PC-9 (cell line): ENCODE measurements at regions not wholly inside any gene's neighbourhood (a gene's known extent, or its start where the extent isn't known, plus 50 kb on each side); places are given as distances from the start of the nearest gene placed in this dataset.

ENCODE experiments used
- BruUV-seq: library from RNA; stranded (reverse); fragments of 400-500 nt; replicated peaks from 2 replicates; lab custom pipeline; 2021; lab: Mats Ljungman, UMichigan
- CTCF ChIA-PET: fragments of 300-600 bp; sonication (Branson Sonifier 250); formaldehyde crosslinking; loops from one replicate; lab custom pipeline; 2022; ENCODE audit warnings: antibody characterized with exemption; lab: Charles Lee
- POLR2A ChIA-PET: fragments of 300-600 bp; sonication (Branson Sonifier 250); formaldehyde crosslinking; loops from one replicate; lab custom pipeline; 2022; ENCODE audit warnings: antibody characterized with exemption; ENCODE audit not compliant: unreplicated experiment; lab: Charles Lee
- DNase-seq, 2 experiments: peaks; one replicate each; pipeline versions ENCODE4 v3.0.0 to v3.0.0-alpha.2; 2015 to 2022; ENCODE audit warnings: mixed read lengths in 1 of 2
- H2AFZ ChIP-seq: fragments of 200-600 bp; sonication (generic); 2 replicates; pipeline ENCODE4 v1.8.1; 2017; ENCODE audit warnings: antibody characterized with exemption
- H3F3A ChIP-seq: fragments of 200-600 bp; sonication (generic); 2 replicates; pipeline ENCODE4 v1.8.1; 2017; ENCODE audit warnings: antibody characterized with exemption, mild to moderate bottlenecking, low read depth; ENCODE audit not compliant: insufficient read depth
- H3K27ac ChIP-seq: fragments of 200-600 bp; sonication (generic); 2 replicates; pipeline ENCODE4 v1.6.1; 2016; ENCODE audit warnings: mixed run types
- H3K27me3 ChIP-seq: fragments of 200-600 bp; sonication (generic); 2 replicates; pipeline ENCODE4 v1.6.1; 2016; ENCODE audit warnings: low read depth, mixed run types; ENCODE audit not compliant: insufficient read depth
- H3K36me3 ChIP-seq: fragments of 200-600 bp; sonication (generic); 2 replicates; pipeline ENCODE4 v1.6.1; 2016; ENCODE audit warnings: low read depth, mixed run types
- H3K4me1 ChIP-seq: fragments of 200-600 bp; sonication (generic); replicated peaks from 2 replicates; pipeline ENCODE4 v1.6.1; 2016; ENCODE audit warnings: mixed run types; ENCODE audit not compliant: insufficient read depth
- H3K4me2 ChIP-seq: fragments of 200-600 bp; sonication (generic); 2 replicates; pipeline ENCODE4 v1.6.1; 2017; ENCODE audit warnings: mixed run types
- H3K4me3 ChIP-seq: fragments of 200-600 bp; sonication (generic); 2 replicates; pipeline ENCODE4 v1.6.1; 2016; ENCODE audit warnings: mixed run types
- H3K79me2 ChIP-seq: fragments of 200-600 bp; sonication (generic); 2 replicates; pipeline ENCODE4 v1.6.1; 2017; ENCODE audit warnings: low read depth, mixed run types
- H3K9me2 ChIP-seq: fragments of 200-600 bp; sonication (generic); 2 replicates; pipeline ENCODE4 v1.8.1; 2017; ENCODE audit warnings: mild to moderate bottlenecking; ENCODE audit not compliant: insufficient read depth
- H3K9me3 ChIP-seq: fragments of 200-600 bp; sonication (generic); 2 replicates; pipeline ENCODE4 v1.8.1; 2016; ENCODE audit warnings: low read depth; ENCODE audit not compliant: insufficient read depth
- H4K20me1 ChIP-seq: fragments of 200-600 bp; sonication (generic); 2 replicates; pipeline ENCODE4 v1.8.1; 2017; ENCODE audit not compliant: insufficient read depth
- EZH2 ChIP-seq: fragments of 200-600 bp; sonication (generic); IDR thresholded peaks from 2 replicates; pipeline ENCODE4 v1.8.0; 2017; ENCODE audit warnings: antibody characterized with exemption, low read depth
- intact Hi-C: fragments of 100-400 bp; cut with micrococcal nuclease; formaldehyde crosslinking; loops from one replicate; pipeline ENCODE4 v1.10.0; 2022; ENCODE audit not compliant: unreplicated experiment
- TF ChIP-seq, protein P1 (sequence below): fragments of 200-600 bp; sonication (generic); conservative IDR thresholded peaks from 2 replicates; pipeline ENCODE4 v1.6.1; 2017; ENCODE audit warnings: mixed run types, antibody characterized with exemption, mild to moderate bottlenecking, moderate library complexity

GRCh38 chr2:106602042-106602441 is 114.9 kb downstream of the CD8B2 start:
- CTCF ChIA-PET: no interaction called here
- POLR2A ChIA-PET: no interaction called here
- no peaks in the 10 kb centered on the region for H3F3A ChIP-seq
- no peaks in the 10 kb centered on the region for H3K4me1 ChIP-seq
- no peaks in the 10 kb centered on the region for H3K9me3 ChIP-seq
- intact Hi-C loops: no loop called here
- no peak overlapping the region for H3K4me2 ChIP-seq
- H3K79me2 ChIP-seq: no peaks in the 10 kb centered on the region
- no peaks in the 10 kb centered on the region for H4K20me1 ChIP-seq
- no peaks in the 10 kb centered on the region for H3K27me3 ChIP-seq
- no peak overlapping the region for H3K27ac ChIP-seq
- H2AFZ ChIP-seq: no peak overlapping the region
- no peaks in the 10 kb centered on the region for H3K9me2 ChIP-seq
- H3K36me3 ChIP-seq: no peaks in the 10 kb centered on the region
- no TSS peak for BruUV-seq
- TF ChIP-seq EZH2: no peak
- TF ChIP-seq, protein P1, sequence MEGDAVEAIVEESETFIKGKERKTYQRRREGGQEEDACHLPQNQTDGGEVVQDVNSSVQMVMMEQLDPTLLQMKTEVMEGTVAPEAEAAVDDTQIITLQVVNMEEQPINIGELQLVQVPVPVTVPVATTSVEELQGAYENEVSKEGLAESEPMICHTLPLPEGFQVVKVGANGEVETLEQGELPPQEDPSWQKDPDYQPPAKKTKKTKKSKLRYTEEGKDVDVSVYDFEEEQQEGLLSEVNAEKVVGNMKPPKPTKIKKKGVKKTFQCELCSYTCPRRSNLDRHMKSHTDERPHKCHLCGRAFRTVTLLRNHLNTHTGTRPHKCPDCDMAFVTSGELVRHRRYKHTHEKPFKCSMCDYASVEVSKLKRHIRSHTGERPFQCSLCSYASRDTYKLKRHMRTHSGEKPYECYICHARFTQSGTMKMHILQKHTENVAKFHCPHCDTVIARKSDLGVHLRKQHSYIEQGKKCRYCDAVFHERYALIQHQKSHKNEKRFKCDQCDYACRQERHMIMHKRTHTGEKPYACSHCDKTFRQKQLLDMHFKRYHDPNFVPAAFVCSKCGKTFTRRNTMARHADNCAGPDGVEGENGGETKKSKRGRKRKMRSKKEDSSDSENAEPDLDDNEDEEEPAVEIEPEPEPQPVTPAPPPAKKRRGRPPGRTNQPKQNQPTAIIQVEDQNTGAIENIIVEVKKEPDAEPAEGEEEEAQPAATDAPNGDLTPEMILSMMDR: no peak
- DNase-seq: no peak
- H3K4me3 ChIP-seq: no peak overlapping the region

- Histone ChIP-seq H3F3A (no peaks in the 10 kb centered on the region), H3K27ac (no peak overlapping the region), H4K20me1 (no peaks in the 10 kb centered on the region), H3K4me3 (no peak overlapping the region), H3K4me2 (no peak overlapping the region), H3K36me3 (no peaks in the 10 kb centered on the region), H3K79me2 (no peaks in the 10 kb centered on the region), H3K9me2 (no peaks in the 10 kb centered on the region), H2AFZ (no peak overlapping the region), H3K4me1 (no peaks in the 10 kb centered on the region), H3K27me3 (no peaks in the 10 kb centered on the region), H3K9me3 (no peaks in the 10 kb centered on the region)
- no peak for TF ChIP-seq EZH2
- TF ChIP-seq, protein P1: no peak
- POLR2A ChIA-PET: no interaction called here
- CTCF ChIA-PET: no interaction called here
- intact Hi-C loops: no loop called here
- no TSS peak for BruUV-seq
- DNase-seq: no peak
Observed at GRCh38 chr2:106606652-106607051, 119.5 kb downstream of the CD8B2 start.

DNA sequence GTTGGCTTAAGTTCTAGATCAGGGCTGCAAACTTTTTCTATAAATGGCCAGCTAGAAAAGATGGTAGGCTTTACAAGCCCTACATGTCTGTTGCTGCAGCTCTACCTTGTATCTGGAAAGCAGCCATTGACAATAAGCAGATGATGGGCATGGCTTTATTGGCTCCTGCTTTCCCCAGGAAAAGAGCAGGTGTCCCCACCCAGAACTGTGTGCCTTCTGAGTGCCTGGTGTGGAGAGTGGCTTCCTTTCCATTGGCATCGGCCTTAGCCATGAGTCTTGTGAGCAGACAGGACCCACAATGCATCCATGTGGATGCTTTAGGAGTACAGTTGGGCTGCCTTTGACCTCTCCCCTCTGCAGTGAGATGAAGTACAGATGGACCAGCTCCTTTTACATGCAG is 120.2 kb downstream of the CD8B2 start:
- BruUV-seq: no TSS peak
- Histone ChIP-seq H3K36me3 (no peaks in the 10 kb centered on the region), H3F3A (no peaks in the 10 kb centered on the region), H3K27me3 (no peaks in the 10 kb centered on the region), H3K4me3 (no peak overlapping the region), H3K79me2 (no peaks in the 10 kb centered on the region), H4K20me1 (no peaks in the 10 kb centered on the region), H2AFZ (no peak overlapping the region), H3K4me1 (no peaks in the 10 kb centered on the region), H3K27ac (no peak overlapping the region), H3K9me2 (no peaks in the 10 kb centered on the region), H3K9me3 (no peaks in the 10 kb centered on the region), H3K4me2 (no peak overlapping the region)
- POLR2A ChIA-PET: no interaction called here
- intact Hi-C loops: no loop called here
- CTCF ChIA-PET: no interaction called here
- TF ChIP-seq, protein P1: no peak
- TF ChIP-seq EZH2: no peak
- no peak for DNase-seq
